GM23338 (cell line): ENCODE measurements at regions not wholly inside any gene's neighbourhood (a gene's known extent, or its start where the extent isn't known, plus 50 kb on each side); places are given as distances from the start of the nearest gene placed in this dataset.

Experiments used
- ATAC-seq: fragments of 200-7000 bp; cut with Tn5 transposase; 3 replicates; pipeline ENCODE4 v1.9.1; 2020
- DNase-seq: peaks from one replicate; pipeline ENCODE4 v3.0.0-alpha.2; 2015; ENCODE audit warnings: low spot score
- H2AFZ ChIP-seq: fragments of 200-600 bp; sonication (generic); 2 replicates; pipeline ENCODE4 v1.8.0; 2016; ENCODE audit warnings: antibody characterized with exemption, mild to moderate bottlenecking, moderate library complexity
- H3F3A ChIP-seq: fragments of 200-600 bp; sonication (generic); replicated peaks from 2 replicates; pipeline ENCODE4 v1.8.0; 2017; ENCODE audit warnings: antibody characterized with exemption, mixed run types, low read depth
- H3K27ac ChIP-seq: fragments of 200-600 bp; sonication (generic); 2 replicates; pipeline ENCODE4 v1.6.1; 2016; ENCODE audit warnings: low read depth
- H3K27me3 ChIP-seq: fragments of 200-600 bp; sonication (generic); 2 replicates; pipeline ENCODE4 v1.8.0; 2016; ENCODE audit warnings: mild to moderate bottlenecking, mixed run types, moderate library complexity; ENCODE audit not compliant: insufficient read depth
- H3K36me3 ChIP-seq: fragments of 200-600 bp; sonication (generic); 2 replicates; pipeline ENCODE4 v1.8.0; 2016; ENCODE audit warnings: mild to moderate bottlenecking; ENCODE audit not compliant: insufficient read depth
- H3K4me1 ChIP-seq: fragments of 200-600 bp; sonication (generic); 2 replicates; pipeline ENCODE4 v1.8.0; 2016; ENCODE audit warnings: mild to moderate bottlenecking, moderate library complexity; ENCODE audit not compliant: insufficient read depth
- H3K4me2 ChIP-seq: fragments of 200-600 bp; sonication (generic); 2 replicates; pipeline ENCODE4 v1.7.1; 2017; ENCODE audit warnings: mixed run types
- H3K4me3 ChIP-seq: fragments of 200-600 bp; sonication (generic); 2 replicates; pipeline ENCODE4 v1.6.1; 2016; ENCODE audit warnings: mixed run types
- H3K79me2 ChIP-seq: fragments of 200-600 bp; sonication (generic); replicated peaks from 2 replicates; pipeline ENCODE4 v1.8.0; 2017; ENCODE audit warnings: mild to moderate bottlenecking; ENCODE audit not compliant: insufficient read depth
- H3K9me2 ChIP-seq: fragments of 200-600 bp; sonication (generic); 2 replicates; pipeline ENCODE4 v1.8.0; 2017; ENCODE audit not compliant: insufficient read depth
- H4K20me1 ChIP-seq: fragments of 200-600 bp; sonication (generic); replicated peaks from 2 replicates; pipeline ENCODE4 v1.8.0; 2017; ENCODE audit warnings: mild to moderate bottlenecking; ENCODE audit not compliant: insufficient read depth
- H3K27ac Mint-ChIP-seq: 2 replicates; pipeline ENCODE4 v1.8.0; 2020; ENCODE audit warnings: inconsistent platforms, mild to moderate bottlenecking, moderate library complexity, mixed read lengths
- H3K27me3 Mint-ChIP-seq: 3 replicates; pipeline ENCODE4 v1.8.0; 2022; ENCODE audit warnings: low read depth, mild to moderate bottlenecking, moderate library complexity, mixed read lengths, inconsistent platforms; ENCODE audit not compliant: insufficient read depth, poor library complexity
- H3K36me3 Mint-ChIP-seq: 3 replicates; pipeline ENCODE4 v1.8.0; 2021; ENCODE audit warnings: low read depth, mild to moderate bottlenecking, inconsistent platforms, moderate library complexity, mixed read lengths
- H3K4me1 Mint-ChIP-seq: 3 replicates; pipeline ENCODE4 v1.8.0; 2020; ENCODE audit warnings: mild to moderate bottlenecking, inconsistent platforms, mixed read lengths
- H3K4me3 Mint-ChIP-seq: 3 replicates; pipeline ENCODE4 v1.8.0; 2021; ENCODE audit warnings: moderate library complexity, mild to moderate bottlenecking, inconsistent platforms, mixed read lengths
- H3K9me3 Mint-ChIP-seq: 3 replicates; pipeline ENCODE4 v1.8.0; 2020; ENCODE audit warnings: moderate library complexity, mild to moderate bottlenecking, inconsistent platforms, mixed read lengths
- CTCF ChIP-seq, 2 experiments: fragments of 200-600 bp in 1 of 2; sonication (generic) in 1 of 2; conservative IDR thresholded peaks; 2 replicates each; pipeline versions ENCODE4 v1.5.1 to v1.6.1; 2016 to 2017; ENCODE audit warnings: antibody characterized with exemption in 2 of 2, low read depth in 2 of 2, mild to moderate bottlenecking in 2 of 2, moderate library complexity in 1 of 2
- ETS1 ChIP-seq: IDR thresholded peaks from 2 replicates; pipeline ENCODE4 v1.6.1; 2016; ENCODE audit warnings: antibody characterized with exemption
- EZH2 ChIP-seq: fragments of 200-600 bp; sonication (generic); IDR thresholded peaks from one replicate; pipeline ENCODE4 v1.8.0; 2017; ENCODE audit warnings: antibody characterized with exemption, mild to moderate bottlenecking, low read depth; ENCODE audit not compliant: unreplicated experiment
- EZH2phosphoT487 ChIP-seq: fragments of 200-600 bp; sonication (generic); IDR thresholded peaks from one replicate; pipeline ENCODE4 v1.8.1; 2018; ENCODE audit warnings: antibody characterized with exemption; ENCODE audit not compliant: unreplicated experiment
- JUNB ChIP-seq: IDR thresholded peaks from one replicate; pipeline ENCODE4 v1.6.1; 2016; ENCODE audit warnings: antibody characterized with exemption; ENCODE audit not compliant: unreplicated experiment
- NANOG ChIP-seq: IDR thresholded peaks from 2 replicates; pipeline ENCODE4 v1.6.1; 2016; ENCODE audit warnings: antibody characterized with exemption, borderline replicate concordance
- POLR2AphosphoS5 ChIP-seq: IDR thresholded peaks from 2 replicates; pipeline ENCODE4 v1.6.1; 2016; ENCODE audit warnings: antibody characterized with exemption, low read depth
- ZNF114 ChIP-seq: fragments of 250-450 bp; sonication (Bioruptor Pico); IDR thresholded peaks from 2 replicates; pipeline ENCODE4 v1.5.0; 2020; ENCODE audit warnings: mild to moderate bottlenecking, moderate library complexity
- ZNF462 ChIP-seq: fragments of 250-450 bp; sonication (Bioruptor Pico); IDR thresholded peaks from 2 replicates; pipeline ENCODE4 v1.5.0; 2020; ENCODE audit warnings: mild to moderate bottlenecking, moderate library complexity

- Mint-ChIP-seq H3K27ac (no peak overlapping the region), H3K36me3 (no peaks in the 10 kb centered on the region), H3K27me3 (no peaks in the 10 kb centered on the region), H3K4me1 (no peaks in the 10 kb centered on the region), H3K4me3 (no peak overlapping the region), H3K9me3 (no peaks in the 10 kb centered on the region)
- Histone ChIP-seq H4K20me1 (no peaks in the 10 kb centered on the region), H3K36me3 (no peaks in the 10 kb centered on the region), H3K79me2 (no peaks in the 10 kb centered on the region), H3K4me3 (no peak overlapping the region), H2AFZ (no peak overlapping the region), H3K4me2 (no peak overlapping the region), H3K27me3 (peaks cover 7% of the 10 kb centered on the region), H3F3A (no peaks in the 10 kb centered on the region), H3K27ac (no peak overlapping the region), H3K4me1 (no peaks in the 10 kb centered on the region), H3K9me2 (0 out of 2 replicates have a peak, but pooled peaks cover 5% of the 10 kb centered on the region)
- TF ChIP-seq ZNF114 (CRISPR knock-in tag): no peak
- no peak for ATAC-seq
- no peak for DNase-seq
Observed at GRCh38 chr2:128742467-128742866, 423.8 kb upstream of the HS6ST1 start.

GRCh38 chr2:128745946-128746345 is 427.3 kb upstream of the HS6ST1 start:
- Mint-ChIP-seq H3K4me3 (no peak overlapping the region), H3K4me1 (0 out of 3 replicates have a peak, but pooled peaks cover 3% of the 10 kb centered on the region)

More at GRCh38 chr2:128745946-128746345, 427.3 kb upstream of the HS6ST1 start:
- Mint-ChIP-seq H3K27me3 (peaks cover 2% of the 10 kb centered on the region), H3K36me3 (no peaks in the 10 kb centered on the region), H3K9me3 (no peaks in the 10 kb centered on the region), H3K27ac (no peak overlapping the region)
- Histone ChIP-seq H3K9me2 (no peaks in the 10 kb centered on the region), H3F3A (no peaks in the 10 kb centered on the region), H3K4me2 (no peak overlapping the region), H4K20me1 (no peaks in the 10 kb centered on the region), H3K4me3 (no peak overlapping the region), H3K36me3 (no peaks in the 10 kb centered on the region), H2AFZ (no peak overlapping the region), H3K27me3 (no peaks in the 10 kb centered on the region), H3K27ac (no peak overlapping the region), H3K79me2 (no peaks in the 10 kb centered on the region), H3K4me1 (no peaks in the 10 kb centered on the region)
- DNase-seq (no peak), ATAC-seq (no peak)
- TF ChIP-seq JUNB (no peak), ETS1 (no peak), NANOG (no peak), EZH2phosphoT487 (no peak), EZH2 (no peak), ZNF462 (no peak), CTCF (conservative IDR thresholded peaks at IDR 0.05; ENCODE audit: low read depth in 2 of 2) (no peak), ZNF114 (CRISPR knock-in tag) (no peak), POLR2AphosphoS5 (no peak)
